22Rv1 (cell line): ENCODE measurements at regions not wholly inside any gene's neighbourhood (a gene's known extent, or its start where the extent isn't known, plus 50 kb on each side); places are given as distances from the start of the nearest gene placed in this dataset.

Experiments
- CTCF ChIP-seq: fragments of 450-650 bp; IDR thresholded peaks from 2 replicates; pipeline ENCODE4 v1.5.1; 2017; ENCODE audit warnings: mild to moderate bottlenecking
- ZFX ChIP-seq: fragments of 450-650 bp; IDR thresholded peaks from 2 replicates; pipeline ENCODE4 v1.6.1; 2017; ENCODE audit warnings: antibody characterized with exemption, borderline replicate concordance

GRCh38 chr2:120555092-120555491 lies 180.6 kb upstream of the GLI2 start:
- TF ChIP-seq CTCF (no peak), ZFX (no peak)
